ENCODE measurements at regions not wholly inside any gene's neighbourhood (a gene's known extent, or its start where the extent isn't known, plus 50 kb on each side); places are given as distances from the start of the nearest gene placed in this dataset.

DNA sequence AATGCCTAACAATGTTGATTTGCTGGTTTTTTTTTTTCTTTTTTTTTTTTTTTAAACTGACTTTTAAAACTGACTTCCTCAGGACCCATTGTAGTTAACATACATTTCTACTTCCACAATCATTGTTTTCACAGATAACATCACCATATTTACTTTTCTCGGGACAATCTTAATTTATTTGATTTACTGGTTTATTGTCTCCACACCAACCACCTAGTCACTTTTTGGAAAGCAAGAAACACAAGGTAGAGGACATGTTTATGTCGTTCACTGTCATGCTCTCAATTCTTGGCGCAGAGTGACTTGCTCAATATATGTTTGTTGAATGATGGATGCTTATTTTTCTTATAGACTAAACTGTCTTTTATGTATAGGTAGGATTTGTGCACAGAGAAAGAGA is 2280.7 kb downstream of the MAT2B start:
- intact Hi-C loops (cut with DNase I), result no loop called here
- Histone ChIP-seq H3K36me3 (no peaks in the 10 kb centered on the region), H3K4me3 (replicated peaks in 1 of 3) (no peak overlapping the region), H3K27me3 (no peaks in the 10 kb centered on the region), H3K4me1 (no peaks in the 10 kb centered on the region), H3K27ac (no peak overlapping the region), H3K9me3 (no peaks in the 10 kb centered on the region)
- no peak for TF ChIP-seq CTCF (IDR thresholded peaks at IDR 0.05)
- no peak for TF ChIP-seq POLR2A (IDR thresholded peaks at IDR 0.05)
- WGBS, 2 donors, result 78 to 82% methylated on average over 3 of the region's 3 CpGs
- DNase-seq, result no peak

- no peaks in the 10 kb centered on the region for H3K36me3 ChIP-seq
- 86 to 89% methylated on average over 1 of the region's 1 CpG for WGBS, 2 donors
- TF ChIP-seq CTCF (IDR thresholded peaks at IDR 0.05), result no peak
- TF ChIP-seq POLR2A (IDR thresholded peaks at IDR 0.05), result no peak
- H3K9me3 ChIP-seq, result no peaks in the 10 kb centered on the region
- no peak overlapping the region for H3K27ac ChIP-seq
- no peaks in the 10 kb centered on the region for H3K4me1 ChIP-seq
- intact Hi-C loops (cut with DNase I), result no loop called here
- H3K27me3 ChIP-seq, result no peaks in the 10 kb centered on the region
- no peak overlapping the region for H3K4me3 ChIP-seq (replicated peaks in 1 of 3)
- DNase-seq, result no peak
Measured at GRCh38 chr5:165795073-165795472, 2289.7 kb downstream of the MAT2B start.

DNA sequence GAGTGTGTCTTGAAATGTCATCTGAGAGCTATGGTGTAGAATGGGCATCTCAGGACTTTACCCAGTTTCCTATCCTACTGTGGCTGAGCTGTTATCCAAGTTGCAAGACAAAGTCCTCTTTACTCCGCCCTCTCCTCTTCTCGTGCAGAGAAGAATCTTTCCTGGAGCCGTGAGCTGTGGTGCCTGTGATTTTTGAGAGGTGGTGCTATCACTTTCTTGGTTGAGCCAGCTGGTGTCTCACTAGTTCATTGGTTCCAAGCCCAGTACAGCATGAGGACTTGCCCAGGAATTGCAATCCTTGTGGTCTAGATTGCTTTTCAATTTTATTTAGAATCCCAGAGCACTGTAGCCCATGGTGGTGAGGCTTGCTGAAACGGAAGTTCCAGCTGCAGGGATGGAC is 2300.3 kb downstream of the MAT2B start:
- no peaks in the 10 kb centered on the region for H3K9me3 ChIP-seq
- H3K36me3 ChIP-seq, result no peaks in the 10 kb centered on the region
- no peak for DNase-seq
- intact Hi-C loops (cut with DNase I), result no loop called here
- H3K4me1 ChIP-seq, result no peaks in the 10 kb centered on the region
- 42 to 49% methylated on average over 4 of the region's 4 CpGs for WGBS, 2 donors
- TF ChIP-seq POLR2A (IDR thresholded peaks at IDR 0.05) (no peak), CTCF (IDR thresholded peaks at IDR 0.05) (no peak)
- no peaks in the 10 kb centered on the region for H3K27me3 ChIP-seq
- no peak overlapping the region for H3K27ac ChIP-seq
- no peak overlapping the region for H3K4me3 ChIP-seq (replicated peaks in 1 of 3)

GRCh38 chr5:165808335-165808734 is 2302.9 kb downstream of the MAT2B start:
- intact Hi-C loops (cut with DNase I), result no loop called here
- no peaks in the 10 kb centered on the region for H3K9me3 ChIP-seq
- no peaks in the 10 kb centered on the region for H3K4me1 ChIP-seq
- H3K4me3 ChIP-seq (replicated peaks in 1 of 3), result no peak overlapping the region
- WGBS, 2 donors, result 90 to 92% methylated on average over 3 of the region's 3 CpGs
- no peak overlapping the region for H3K27ac ChIP-seq
- no peaks in the 10 kb centered on the region for H3K36me3 ChIP-seq
- TF ChIP-seq POLR2A (IDR thresholded peaks at IDR 0.05) (no peak), CTCF (IDR thresholded peaks at IDR 0.05) (no peak)
- no peaks in the 10 kb centered on the region for H3K27me3 ChIP-seq
- no peak for DNase-seq

DNA sequence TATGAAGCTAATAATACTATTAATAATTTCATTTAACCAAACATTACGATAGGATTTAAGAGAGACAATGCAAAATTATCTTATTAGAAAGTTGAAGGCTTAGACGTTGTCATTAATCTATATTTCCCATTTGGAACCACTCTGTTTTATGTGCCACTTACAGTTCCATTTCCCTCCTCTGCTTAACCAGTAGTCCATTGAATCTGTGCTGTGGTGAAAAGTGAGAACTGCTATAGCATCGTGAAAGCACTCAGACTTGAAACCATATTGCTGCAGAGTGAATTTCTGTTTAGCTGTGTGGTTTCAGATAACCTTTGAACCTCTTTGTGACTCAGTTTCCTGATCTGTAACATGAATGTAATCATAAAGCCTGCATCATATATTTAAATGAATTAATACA is 2304.5 kb downstream of the MAT2B start:
- Histone ChIP-seq H3K27ac (no peak overlapping the region), H3K4me1 (no peaks in the 10 kb centered on the region), H3K4me3 (replicated peaks in 1 of 3) (no peak overlapping the region), H3K27me3 (no peaks in the 10 kb centered on the region), H3K9me3 (no peaks in the 10 kb centered on the region), H3K36me3 (no peaks in the 10 kb centered on the region)
- TF ChIP-seq POLR2A (IDR thresholded peaks at IDR 0.05), result no peak
- TF ChIP-seq CTCF (IDR thresholded peaks at IDR 0.05), result no peak
- WGBS, 2 donors, result 89 to 91% methylated on average over 3 of the region's 3 CpGs
- DNase-seq, result no peak
- intact Hi-C loops (cut with DNase I), result no loop called here

Data from thyroid gland (tissue), 4 donors.